Right ventricle myocardium superior (tissue), 1 donor: ENCODE measurements at regions not wholly inside any gene's neighbourhood (a gene's known extent, or its start where the extent isn't known, plus 50 kb on each side); places are given as distances from the start of the nearest gene placed in this dataset.
"Not testable (repeated sequence)": the region's sequence is repeated elsewhere in the genome, so short reads cannot be mapped to it uniquely, and the experiment has no call there.

Experiments
- ATAC-seq: fragments of 200-7000 bp; cut with Tn5 transposase; one replicate; pipeline ENCODE4 v1.9.1; 2020; ENCODE audit warnings: mild to moderate bottlenecking; ENCODE audit not compliant: poor library complexity
- DNase-seq: peaks from one replicate; pipeline ENCODE4 v3.0.0-alpha.2; 2020
- intact Hi-C: fragments of 100-400 bp; cut with DNase I; formaldehyde crosslinking; loops from one replicate; pipeline ENCODE4 v1.11.2; 2022
- donor health status: DM: no; HTN: yes; CAD: no; lungs with severe emphysema.

DNA sequence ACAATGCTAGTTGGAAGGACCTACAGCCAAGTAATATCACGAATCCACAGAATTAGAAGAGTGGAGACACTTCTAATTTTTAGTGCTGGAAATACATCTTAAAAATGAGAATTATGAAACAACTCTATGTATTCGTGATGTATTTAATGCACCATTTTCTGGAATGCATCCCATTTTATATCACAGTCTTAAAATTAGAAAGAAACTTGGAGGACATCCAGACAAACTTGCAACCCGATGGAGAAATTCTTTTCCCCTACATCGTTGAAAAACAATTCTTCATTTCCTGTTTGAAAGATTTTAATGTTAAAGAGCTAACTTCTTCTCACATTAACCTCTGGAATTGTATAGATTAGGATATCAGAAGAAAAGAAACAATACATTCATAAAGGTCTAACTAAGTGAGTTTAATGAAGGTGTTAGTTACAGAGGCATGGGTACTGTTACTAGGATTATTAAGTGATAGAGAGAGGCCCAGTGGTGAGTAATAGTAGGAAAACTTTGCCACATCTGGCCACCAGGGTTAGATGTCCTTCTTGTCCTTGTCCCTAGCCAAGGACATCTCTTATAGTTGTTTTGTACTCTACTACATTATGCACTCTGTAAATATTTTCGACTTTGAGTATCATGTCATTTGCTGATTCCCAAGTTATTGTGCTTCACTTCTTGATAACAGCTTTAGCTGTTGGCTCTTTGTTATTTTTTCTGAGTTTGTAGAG lies 502.4 kb upstream of the PTCHD4 start:
- DNase-seq (no peak), ATAC-seq (no peak)
- intact Hi-C loops, result no loop called here

DNA sequence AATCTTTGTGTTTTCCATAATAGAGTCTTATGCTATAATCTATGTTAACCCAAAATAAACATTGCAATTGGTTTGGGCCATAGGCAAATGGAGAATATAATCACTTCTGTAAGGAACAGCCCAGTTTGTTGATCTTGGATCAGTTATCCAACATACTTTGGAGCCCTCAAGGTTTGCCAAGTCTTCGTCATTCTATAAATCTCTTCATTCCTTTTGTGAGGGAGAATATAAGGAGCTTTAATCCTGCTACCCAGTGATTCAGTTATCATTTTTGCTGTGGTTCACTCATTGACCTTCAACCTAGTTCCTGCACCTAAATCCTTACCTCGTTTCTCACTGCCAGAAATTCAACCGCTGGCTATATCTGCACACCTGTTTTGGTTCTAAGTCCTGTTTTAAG lies 500.3 kb upstream of the PTCHD4 start:
- intact Hi-C loops, result no loop called here
- DNase-seq (no peak), ATAC-seq (no peak)

DNA sequence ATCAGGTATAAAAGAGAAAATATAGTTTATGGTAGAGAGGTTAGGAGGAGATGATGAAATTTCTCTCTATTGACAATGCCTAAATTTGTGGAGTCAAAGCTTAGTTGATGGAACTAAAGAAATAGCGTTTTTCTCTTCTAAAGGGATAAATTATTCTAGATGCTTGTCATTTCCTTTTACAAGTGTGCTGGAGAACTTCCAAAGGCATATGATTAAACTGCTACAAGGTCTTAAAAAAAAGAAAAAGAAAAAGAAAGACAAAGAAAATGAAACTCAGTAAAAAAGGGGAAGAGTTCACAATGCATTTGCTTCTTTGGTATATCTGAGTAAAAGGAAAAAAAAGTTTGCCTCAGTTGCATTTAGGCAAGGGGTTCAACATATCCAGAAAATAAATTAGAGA lies 499.8 kb upstream of the PTCHD4 start:
- no peak for ATAC-seq
- no peak for DNase-seq
- intact Hi-C loops, result no loop called here

DNA sequence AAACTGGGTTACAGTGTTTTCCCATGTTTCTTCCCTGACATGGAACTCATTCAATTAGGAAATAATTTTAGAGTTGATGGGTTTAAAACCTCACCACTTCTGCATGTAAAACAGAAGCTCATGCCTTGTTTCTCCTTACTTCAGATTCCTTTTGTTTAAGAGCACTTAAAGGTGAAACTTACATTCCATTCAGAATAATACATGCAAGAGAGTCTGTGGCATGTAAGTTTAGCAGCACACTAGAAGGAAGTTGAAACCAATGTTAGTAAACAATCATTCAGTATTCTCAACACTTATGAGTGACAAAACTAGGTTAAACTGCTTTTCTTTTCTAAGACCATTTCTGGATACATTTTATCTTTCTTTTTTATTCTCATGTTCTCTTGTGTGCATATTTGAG lies 495.6 kb upstream of the PTCHD4 start:
- no peak for ATAC-seq
- intact Hi-C loops, result no loop called here
- DNase-seq, result no peak

DNA sequence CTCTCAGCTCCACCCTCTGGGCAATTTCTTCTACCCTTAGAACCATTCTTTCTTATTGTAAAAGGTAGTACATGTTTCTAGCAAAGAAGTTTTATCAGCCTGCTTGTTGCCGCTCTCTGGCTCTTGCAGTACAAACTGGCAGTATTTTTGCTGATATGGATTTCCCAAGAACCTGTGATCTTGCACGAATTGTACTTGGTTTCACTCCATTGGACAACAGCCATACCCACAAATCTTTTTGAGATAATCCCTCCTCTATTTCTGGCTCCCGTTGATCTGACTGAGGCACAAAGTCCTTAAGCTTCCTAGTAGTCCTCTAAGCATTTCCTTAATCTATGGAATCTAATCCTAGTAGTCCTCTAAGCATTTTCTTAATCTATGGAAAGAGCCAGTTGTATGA lies 487.0 kb upstream of the PTCHD4 start:
- intact Hi-C loops, result no loop called here
- ATAC-seq (no peak), DNase-seq (no peak)

DNA sequence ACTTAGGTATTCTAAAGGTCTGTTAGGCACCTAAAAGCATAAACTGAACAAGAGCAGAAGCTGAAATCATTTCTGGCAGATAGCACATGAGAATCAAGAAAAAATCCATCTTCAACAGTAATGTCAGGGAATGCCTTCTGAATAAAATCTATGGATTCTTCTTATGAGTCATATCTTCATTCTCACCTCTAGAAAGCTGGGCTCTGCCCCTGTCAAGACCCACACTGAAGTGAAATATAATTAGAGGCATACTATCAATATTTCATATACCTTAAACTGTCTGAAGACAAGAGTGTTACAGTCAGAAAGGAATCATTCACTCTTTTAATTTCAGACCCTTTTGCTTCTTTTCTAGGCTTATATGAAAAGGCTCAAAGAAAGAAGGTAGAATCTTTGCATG lies 485.8 kb upstream of the PTCHD4 start:
- intact Hi-C loops, result no loop called here
- no peak for DNase-seq
- no peak for ATAC-seq

DNA sequence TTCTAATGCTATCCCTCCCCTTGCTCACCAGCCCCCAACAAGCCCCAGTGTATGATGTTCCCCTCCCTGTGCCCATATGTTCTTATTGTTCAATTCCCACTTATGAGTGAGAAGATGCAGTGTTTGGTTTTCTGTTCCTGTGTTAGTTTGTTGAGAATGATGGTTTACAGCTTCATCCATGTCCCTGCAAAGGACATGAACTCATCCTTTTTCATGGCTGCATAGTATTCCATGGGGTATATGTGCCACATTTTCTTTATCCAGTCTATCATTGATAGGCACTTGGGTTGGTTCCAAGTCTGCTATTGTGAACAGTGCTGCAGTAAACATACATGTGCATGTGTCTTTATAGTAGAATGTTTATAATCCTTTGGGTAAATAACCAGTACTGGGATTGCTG lies 480.2 kb upstream of the PTCHD4 start:
- intact Hi-C loops, DNase-seq, ATAC-seq: not testable (repeated sequence)

DNA sequence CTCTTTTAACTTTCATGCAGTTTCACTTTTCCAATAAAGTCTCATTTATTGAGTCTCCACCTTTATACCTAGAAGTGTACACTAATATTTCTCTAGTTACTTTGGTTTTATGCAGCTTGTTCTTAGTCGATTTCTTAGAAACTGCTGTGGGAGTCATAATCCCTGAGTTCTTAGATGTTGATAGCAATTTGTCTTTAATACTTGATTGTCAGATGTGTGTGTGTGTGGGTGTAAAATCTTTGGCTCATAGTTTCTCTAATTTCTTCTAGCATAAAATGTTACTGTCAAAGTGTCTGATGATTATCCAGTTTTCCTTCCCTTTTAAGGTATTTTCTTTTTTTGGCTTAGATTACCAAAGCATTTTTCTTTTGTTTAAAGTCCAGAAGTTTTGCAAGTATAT lies 473.8 kb upstream of the PTCHD4 start:
- DNase-seq, result no peak
- no peak for ATAC-seq
- intact Hi-C loops, result no loop called here

DNA sequence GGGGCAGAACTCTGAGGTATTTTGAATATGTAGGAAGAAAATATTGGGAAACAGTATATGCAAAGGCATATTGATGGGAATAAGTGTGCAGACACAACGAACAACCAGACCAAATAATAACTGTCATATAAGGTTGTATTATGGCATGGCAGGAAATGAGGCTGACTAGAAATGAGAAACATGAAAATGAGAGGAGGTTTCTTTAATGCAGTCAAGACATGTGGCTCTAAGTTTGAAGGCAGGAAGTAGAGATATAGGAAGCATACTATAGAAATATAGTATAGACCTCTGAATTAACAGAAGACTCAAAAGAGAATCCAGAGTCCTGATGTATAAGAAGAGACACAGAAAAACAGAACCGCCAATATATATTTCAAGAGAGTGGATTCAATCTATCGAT lies 459.7 kb upstream of the PTCHD4 start:
- ATAC-seq, result no peak
- DNase-seq, result no peak
- intact Hi-C loops, result no loop called here

DNA sequence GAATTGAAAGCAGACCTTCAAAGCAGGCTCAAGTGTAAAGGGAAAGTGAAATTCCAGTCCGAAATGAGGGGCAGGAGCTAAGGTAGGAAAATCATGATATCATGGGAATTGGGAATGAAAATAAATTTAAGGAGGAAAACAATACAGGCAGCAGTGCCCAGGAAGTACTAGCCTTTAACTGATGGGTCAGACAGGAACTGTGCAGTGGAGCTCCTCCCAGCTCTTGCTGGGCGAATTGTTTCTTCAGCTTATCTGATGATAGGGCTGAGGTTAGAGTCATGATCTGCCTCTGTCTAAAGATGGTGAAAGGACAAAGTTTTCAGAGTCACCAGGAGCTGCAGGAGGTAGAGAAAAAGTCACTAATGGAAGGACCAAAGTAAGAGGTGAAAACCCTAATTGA lies 457.9 kb upstream of the PTCHD4 start:
- no peak for ATAC-seq
- intact Hi-C loops, result no loop called here
- no peak for DNase-seq

DNA sequence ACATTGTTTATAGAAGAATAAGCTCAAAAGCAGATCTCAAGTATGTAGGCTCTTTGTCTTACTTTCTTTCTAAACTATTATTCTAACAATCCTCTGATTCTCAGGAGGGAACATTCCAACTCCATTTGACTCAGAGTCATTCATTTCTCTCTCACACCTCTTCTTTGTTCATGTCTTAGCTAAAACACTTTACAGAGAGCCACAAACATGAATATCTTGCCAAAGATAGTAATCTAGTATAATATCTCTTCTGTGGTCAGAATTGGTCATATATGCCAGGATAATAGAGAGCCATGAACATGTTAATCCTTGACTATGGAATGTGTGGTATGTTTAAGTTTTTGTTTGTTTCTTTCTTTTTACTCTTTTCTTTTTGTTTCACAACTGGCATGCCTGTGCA lies 456.0 kb upstream of the PTCHD4 start:
- intact Hi-C loops, result no loop called here
- no peak for DNase-seq
- ATAC-seq, result no peak

DNA sequence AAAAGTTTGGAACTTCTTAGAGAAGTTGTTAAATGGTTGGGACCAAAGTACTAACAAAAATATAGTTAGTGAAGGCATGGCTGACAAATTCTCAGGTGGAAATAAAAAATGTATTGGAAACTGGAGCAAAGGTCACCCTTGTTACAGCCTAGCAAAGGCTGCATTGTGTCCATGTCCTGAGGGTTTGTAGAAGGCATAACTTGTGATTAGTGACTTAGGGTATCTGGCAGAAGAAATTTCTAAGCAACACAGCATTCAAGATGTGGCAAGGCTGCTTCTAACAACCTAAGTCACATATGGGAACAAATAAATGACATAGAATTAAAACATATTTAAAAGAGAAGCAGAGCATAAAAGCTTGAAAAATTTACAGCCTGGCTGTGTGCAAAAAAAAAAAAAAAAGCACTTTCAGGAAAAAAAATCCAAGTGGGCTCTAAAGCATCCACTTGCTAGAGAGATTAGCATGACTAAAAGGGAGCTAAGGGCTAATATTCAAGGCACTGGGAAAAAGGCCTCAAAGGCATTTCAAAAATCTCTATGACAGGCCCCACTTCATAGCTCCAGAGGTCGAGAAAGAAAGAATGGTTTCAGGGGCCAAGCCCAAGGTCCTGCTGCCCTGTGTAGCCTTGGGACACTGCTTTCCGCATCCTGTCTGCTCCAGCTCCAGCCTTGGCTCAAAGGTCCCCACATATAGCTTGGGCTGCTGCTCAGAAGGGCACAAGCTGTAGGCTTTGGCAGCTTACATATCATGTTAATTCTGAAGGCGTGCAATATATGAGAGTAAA lies 453.2 kb upstream of the PTCHD4 start:
- intact Hi-C loops, result no loop called here
- no peak for DNase-seq

DNA sequence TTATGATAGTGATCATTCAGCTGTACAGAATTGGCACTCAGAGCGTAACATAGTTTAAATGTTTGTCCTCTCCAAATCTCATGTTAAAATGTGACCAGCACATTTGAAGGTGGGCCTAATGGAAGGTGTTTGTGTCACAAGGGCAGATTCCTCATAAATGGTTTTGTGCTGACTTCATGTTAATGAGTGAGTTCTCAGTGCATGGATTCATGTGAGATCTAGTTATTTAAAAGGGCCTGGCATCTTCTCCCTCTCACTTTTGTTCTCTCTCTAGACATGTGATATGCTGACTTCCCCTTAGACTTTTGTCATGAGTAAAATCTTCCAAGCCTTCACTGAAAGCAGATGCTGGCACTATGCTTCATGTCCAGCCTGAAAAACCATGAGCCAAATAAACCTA lies 452.4 kb upstream of the PTCHD4 start:
- no peak for ATAC-seq
- intact Hi-C loops, result no loop called here
- no peak for DNase-seq

More for the DNA sequence above, 453.2 kb upstream of the PTCHD4 start:
- no peak for ATAC-seq

DNA sequence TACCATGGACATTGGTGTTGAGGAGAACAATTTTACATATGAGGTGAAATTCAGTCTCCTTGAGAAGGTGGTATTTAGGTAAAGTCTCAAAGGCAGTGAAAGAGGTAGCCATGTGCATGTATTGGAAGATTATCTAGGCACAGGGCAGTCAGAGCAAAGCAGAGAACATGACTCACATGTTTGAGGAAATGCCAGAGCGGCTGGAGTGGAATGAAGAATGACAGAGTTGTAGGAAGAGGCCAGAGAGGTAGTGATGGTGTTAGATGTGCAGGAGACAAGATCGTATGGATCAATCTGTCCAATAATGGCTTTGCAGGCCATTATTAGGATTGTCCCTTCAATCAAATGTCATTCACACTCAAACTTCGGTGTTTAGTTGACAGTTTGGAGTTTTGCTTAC lies 449.4 kb upstream of the PTCHD4 start:
- ATAC-seq, result no peak
- intact Hi-C loops, result no loop called here
- no peak for DNase-seq

DNA sequence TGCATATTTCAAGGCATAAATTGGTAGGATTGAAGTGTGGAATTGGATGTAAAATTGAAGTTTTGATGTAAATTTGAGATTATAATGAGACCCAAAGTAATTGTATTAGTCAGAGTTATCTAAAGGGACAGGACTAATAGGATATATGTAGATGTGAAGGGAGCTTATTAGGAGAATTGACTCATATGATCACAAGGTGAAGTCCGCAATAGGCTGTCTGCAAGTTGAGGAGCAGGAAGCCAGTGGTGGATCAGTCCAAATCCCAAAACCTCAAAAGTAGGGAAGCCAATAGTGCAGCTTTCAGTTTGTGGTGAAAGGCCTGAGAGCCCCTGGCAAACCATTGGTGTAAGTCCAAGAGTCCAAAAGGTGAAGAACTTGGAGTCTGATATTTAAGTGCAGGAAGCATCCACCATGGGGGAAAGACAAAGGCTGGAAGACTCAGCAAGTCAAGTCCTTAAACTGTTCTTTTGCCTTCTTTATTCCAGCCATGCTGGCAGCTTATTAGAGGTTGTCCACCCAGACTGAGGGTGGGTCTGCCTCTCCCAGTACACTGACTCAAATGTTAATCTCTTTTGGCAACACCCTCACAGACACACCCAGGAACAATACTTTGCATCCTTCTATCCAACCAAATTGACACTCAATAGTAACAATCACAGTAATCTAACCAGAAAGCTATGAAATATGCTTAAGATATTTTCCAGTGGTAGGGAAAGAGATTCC lies 442.6 kb upstream of the PTCHD4 start:
- intact Hi-C loops, result no loop called here
- ATAC-seq, result no peak
- DNase-seq, result no peak

DNA sequence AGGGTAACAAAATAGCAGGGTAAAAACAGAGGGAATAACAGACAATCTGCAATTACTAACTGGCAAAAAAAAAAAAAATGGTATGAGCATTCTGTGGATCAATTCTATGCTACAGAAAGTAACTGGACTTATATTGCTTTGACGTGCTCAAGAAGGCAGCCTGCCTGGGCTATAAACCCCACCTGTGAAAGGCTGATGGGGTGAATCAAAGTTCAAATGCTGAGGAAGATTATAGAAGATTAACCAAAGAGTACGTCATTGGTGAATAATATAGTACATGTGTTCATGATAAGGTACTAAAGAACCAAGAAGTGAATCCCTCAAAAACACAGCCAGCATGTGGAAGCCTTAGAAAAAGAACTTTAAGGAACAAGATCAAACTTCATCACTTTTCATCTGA lies 441.9 kb upstream of the PTCHD4 start:
- DNase-seq, result no peak
- no peak for ATAC-seq
- intact Hi-C loops, result no loop called here

DNA sequence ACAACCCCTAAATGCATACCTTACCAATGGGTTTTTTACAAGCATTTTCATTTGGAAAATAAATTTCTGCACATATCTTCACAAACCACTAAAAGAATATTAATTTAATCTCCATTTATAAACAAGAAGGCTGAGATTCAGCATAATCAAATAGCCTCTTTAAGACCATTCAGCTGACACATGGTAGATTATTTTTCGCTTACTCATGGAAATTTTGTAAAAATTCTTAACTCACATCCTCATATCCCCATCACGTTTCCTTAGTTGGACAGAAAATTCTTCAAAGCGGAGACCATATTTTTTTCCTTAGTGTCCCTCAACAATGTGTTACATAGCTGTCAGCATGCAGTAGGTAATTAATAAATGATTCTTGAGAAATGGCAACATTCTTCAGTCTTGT lies 439.6 kb upstream of the PTCHD4 start:
- ATAC-seq (no peak), DNase-seq (no peak)
- intact Hi-C loops, result no loop called here

DNA sequence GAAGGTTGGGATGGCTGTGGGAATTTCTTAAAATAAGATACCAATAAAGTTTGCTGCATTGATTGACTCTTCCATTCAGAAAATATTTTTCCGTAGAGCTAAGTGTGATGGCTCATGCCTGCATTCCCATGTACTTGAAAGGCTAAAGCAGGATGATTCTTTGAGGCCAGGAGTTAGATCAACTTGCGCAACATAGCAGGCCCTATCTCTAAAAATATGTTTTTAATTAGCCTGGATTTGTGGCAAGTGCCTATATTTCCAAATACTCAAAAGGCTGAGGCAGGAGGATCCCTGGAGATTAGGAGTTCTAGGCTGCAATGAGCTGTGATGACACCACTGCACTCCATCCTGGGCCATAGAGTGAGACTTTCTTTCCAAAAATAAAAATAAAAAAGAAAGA lies 431.2 kb upstream of the PTCHD4 start:
- no peak for ATAC-seq
- intact Hi-C loops, result no loop called here
- DNase-seq, result no peak

DNA sequence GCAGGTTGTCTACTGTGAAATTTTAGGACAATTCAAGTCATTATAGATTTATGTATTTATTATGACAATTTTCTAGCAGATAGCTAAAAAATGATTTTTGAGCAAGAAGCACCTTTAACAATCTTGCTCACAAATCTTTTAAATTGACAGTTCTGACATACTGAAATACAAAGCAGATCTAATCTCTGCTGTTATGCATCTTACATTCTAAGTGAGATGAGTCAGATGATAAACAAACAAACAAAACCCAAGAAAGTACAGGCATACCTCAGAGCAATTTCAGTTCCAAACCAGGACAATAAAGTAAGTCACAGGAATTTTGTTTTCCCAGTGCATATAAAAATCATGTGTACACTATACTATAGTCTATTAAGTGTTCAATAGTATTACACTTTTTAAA lies 430.7 kb upstream of the PTCHD4 start:
- DNase-seq, result no peak
- intact Hi-C loops, result no loop called here
- ATAC-seq, result no peak

DNA sequence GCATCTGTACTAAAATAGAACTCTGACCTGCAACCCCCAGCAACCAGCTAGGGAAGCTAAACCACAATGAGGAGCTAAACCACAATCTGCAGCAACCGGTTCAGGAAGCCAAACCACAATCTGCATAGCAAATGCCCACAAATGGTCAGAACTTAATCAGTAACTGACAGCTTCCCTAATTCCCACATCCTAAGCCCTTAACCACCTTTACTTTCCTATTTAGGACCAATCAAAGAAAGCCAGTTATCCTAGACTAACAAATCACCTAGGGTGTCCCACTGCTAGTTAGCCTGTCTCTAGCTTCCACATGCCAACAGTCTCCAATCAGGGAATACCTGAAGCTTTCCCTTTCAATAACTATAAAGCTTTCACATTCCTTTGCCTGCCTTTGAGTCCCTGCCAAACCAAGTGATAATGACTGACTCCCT lies 424.6 kb upstream of the PTCHD4 start:
- intact Hi-C loops, result no loop called here
- ATAC-seq (no peak), DNase-seq (no peak)
